GM06990 (cell line): ENCODE measurements at regions not wholly inside any gene's neighbourhood (a gene's known extent, or its start where the extent isn't known, plus 50 kb on each side); places are given as distances from the start of the nearest gene placed in this dataset.

Source experiments
- DNase-seq: peaks from one replicate; pipeline ENCODE4 v3.0.0-alpha.2; 2011; ENCODE audit not compliant: insufficient read length; ENCODE audit errors: extremely low read depth
- H3K27me3 ChIP-seq: replicated peaks from 2 replicates; pipeline ENCODE4 v1.6.0; 2011; ENCODE audit warnings: low read length; ENCODE audit not compliant: control insufficient read depth, insufficient read depth
- H3K36me3 ChIP-seq: 2 replicates; pipeline ENCODE4 v1.5.1; 2011; ENCODE audit warnings: low read length; ENCODE audit not compliant: control insufficient read depth, insufficient read depth
- H3K4me3 ChIP-seq: replicated peaks from 2 replicates; pipeline ENCODE4 v1.5.1; 2011; ENCODE audit warnings: low read depth, mild to moderate bottlenecking, control low read depth, low read length
- TF ChIP-seq, protein P1 (sequence below): IDR thresholded peaks from 2 replicates; pipeline ENCODE4 v1.5.1; 2011; ENCODE audit warnings: low read length, control low read depth, mild to moderate bottlenecking, inconsistent platforms; ENCODE audit not compliant: insufficient read depth, poor library complexity, severe bottlenecking

DNA sequence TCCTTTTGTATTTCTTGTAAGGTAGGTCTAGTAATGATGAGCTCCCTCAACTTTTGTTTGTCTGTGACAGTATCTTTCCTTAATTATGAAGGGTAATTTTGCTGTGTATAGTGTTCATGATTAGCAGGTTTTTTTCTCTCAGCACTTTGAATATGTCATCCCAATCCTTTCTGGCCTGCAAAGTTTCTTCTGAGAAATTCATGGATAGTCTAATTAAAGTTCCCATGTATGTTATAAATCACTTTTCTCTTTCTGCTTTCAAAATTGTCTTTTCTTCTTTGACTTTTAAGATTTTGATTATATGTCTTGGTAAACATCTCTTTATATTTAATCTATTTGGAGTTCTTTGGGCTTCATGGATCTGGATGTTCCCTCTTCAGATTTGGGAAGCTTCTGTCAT lies 54.3 kb upstream of the ZKSCAN2 start:
- TF ChIP-seq, protein P1, sequence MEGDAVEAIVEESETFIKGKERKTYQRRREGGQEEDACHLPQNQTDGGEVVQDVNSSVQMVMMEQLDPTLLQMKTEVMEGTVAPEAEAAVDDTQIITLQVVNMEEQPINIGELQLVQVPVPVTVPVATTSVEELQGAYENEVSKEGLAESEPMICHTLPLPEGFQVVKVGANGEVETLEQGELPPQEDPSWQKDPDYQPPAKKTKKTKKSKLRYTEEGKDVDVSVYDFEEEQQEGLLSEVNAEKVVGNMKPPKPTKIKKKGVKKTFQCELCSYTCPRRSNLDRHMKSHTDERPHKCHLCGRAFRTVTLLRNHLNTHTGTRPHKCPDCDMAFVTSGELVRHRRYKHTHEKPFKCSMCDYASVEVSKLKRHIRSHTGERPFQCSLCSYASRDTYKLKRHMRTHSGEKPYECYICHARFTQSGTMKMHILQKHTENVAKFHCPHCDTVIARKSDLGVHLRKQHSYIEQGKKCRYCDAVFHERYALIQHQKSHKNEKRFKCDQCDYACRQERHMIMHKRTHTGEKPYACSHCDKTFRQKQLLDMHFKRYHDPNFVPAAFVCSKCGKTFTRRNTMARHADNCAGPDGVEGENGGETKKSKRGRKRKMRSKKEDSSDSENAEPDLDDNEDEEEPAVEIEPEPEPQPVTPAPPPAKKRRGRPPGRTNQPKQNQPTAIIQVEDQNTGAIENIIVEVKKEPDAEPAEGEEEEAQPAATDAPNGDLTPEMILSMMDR: no peak
- no peaks in the 10 kb centered on the region for H3K27me3 ChIP-seq
- DNase-seq: no peak
- no peaks in the 10 kb centered on the region for H3K36me3 ChIP-seq
- no peak overlapping the region for H3K4me3 ChIP-seq

DNA sequence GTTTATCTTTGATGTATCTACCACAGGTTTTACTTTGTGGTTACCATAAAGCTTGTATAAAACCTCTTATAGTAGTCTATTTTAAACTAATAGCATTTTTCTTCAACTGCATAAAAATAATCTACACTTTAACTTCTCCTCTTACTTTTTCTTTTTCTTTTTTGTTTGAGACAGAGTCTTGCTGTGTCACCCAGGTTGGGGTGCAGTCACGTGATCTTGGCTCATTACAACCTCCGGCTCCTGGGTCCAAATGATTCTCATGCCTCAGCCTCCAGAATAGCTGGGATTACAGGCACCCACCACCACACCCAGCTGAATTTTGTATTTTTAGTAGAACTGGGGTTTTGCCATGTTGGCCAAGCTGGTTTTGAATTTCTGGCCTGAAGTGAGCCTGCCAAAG lies 53.4 kb upstream of the ZKSCAN2 start:
- H3K4me3 ChIP-seq: no peak overlapping the region
- no peak for DNase-seq
- H3K27me3 ChIP-seq: no peaks in the 10 kb centered on the region
- no peaks in the 10 kb centered on the region for H3K36me3 ChIP-seq
- TF ChIP-seq, protein P1: no peak
